Activated CD4-positive, alpha-beta T cell treated with anti-CD3 and anti-CD28 coated beads, Interleukin-2, Interleukin-4, amounts not matched to agents 100 ng/mL and 50 ng/mL, durations not matched to agents 16 hours and 8 hours (primary cell): ENCODE measurements at regions not wholly inside any gene's neighbourhood (a gene's known extent, or its start where the extent isn't known, plus 50 kb on each side); places are given as distances from the start of the nearest gene placed in this dataset.
"Not testable (repeated sequence)": the region's sequence is repeated elsewhere in the genome, so short reads cannot be mapped to it uniquely, and the experiment has no call there.

Experiments used
- DNase-seq: peaks from one replicate; pipeline ENCODE4 v3.0.0-alpha.2; 2020; ENCODE audit warnings: low spot score

DNA sequence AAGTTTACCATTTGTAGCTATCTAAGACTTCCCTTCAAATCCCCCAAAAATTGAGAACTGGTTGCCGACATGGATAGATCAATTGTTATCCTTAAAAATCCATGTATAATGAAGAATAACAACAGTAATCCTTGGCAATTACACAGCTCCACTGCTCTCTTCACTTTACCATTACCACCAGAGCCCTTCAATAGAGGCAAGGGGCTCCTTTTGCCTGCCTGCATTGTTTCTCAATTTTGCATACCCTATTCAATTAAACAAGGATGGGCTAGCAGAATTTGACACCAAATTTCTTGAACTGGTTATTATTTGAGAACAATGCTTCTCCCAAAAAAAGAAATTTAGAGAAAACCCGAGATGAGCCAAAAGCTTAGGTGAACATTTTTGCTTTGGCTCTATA is 387.8 kb upstream of the PKN2 start:
- no peak for DNase-seq

DNA sequence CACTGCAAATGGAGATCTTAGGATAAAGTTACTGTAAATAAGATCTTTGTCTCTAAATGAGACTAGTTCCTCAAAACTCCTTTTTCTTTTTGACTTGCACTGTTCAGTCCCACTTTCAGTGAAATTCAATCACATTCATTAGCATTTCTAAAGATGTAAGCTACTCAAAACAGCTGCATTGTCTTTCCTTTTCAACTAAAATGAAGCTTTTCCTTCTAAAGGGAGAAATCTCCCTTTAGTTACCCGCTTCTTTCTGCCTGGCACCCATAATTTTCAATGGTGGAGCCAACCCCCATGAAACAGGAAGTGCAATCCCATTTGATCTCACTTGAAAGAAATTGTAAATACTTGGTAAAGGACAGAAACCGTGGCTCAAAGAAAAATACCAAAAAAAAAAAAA is 387.4 kb upstream of the PKN2 start:
- no peak for DNase-seq

DNA sequence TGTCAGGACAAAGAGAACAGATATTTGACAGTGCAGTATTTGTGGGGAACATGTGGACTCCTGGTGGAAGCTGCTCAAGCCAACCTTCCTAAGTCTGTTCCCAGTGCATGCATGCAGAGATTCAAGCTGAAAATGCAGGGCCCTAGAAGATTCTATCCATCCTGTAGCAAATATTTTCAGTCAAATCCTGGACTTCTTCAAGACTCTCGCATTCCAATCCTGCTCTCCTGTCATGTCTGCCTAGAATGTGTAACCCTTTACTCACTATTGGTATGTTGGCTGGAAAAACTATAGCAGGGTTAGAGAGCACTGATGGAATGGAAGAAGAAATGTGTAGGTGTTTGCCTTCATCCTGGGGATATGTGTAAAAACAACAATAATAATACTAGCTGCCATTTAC is 385.6 kb upstream of the PKN2 start:
- DNase-seq, result no peak

DNA sequence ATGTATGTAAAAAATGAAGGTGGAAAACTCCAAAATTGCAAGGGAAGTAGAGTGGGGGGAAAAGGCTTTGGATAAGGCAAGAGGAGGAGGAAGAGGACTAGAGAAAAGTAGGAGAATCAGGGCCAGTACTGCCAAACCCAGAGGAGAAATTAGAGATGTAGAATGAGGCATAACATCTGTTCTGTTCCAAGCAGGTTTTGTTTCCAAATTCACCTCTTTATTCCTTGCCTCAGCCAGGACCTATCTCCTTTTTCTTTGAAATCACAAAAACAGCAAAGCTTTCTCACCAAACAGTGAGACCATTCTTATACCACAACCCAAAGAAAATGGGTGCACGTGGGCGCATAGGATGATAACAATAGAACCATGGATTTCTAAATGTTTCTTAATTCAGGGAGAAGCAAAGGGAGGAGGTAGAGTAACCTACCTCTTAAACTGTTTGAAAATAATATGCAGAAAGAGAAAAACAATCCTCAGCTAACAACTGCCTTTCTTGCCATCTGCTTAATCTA is 383.3 kb upstream of the PKN2 start:
- no peak for DNase-seq

DNA sequence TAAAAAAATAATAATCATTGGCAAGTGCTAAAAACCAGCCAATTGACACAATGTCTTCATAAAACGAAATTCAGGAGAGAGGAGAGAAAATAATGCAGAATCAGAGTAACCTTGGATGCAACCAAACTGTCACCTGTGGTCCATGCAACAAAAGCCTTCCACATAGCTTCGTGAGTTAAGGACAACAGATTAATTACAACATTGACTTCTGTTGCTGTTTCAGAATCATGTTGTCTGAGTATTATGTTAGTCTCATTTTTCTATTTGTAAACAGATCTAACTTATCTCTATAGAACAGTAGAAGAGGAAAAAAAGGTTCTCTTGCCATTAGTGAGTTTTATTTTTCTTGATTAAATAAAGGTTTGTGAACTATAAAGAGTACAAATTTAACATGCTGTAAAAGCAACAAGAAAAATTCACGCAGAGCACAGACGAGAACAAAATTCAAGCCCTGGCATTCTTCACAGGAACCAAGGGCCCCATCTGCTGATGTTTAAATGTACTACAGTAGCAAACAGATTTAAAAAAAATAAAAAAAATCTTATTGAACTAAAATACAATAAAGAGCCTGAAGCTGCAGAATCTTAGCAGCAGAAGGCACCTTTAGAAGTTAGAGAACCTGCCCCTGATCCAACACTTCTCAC is 381.1 kb upstream of the PKN2 start:
- no peak for DNase-seq

DNA sequence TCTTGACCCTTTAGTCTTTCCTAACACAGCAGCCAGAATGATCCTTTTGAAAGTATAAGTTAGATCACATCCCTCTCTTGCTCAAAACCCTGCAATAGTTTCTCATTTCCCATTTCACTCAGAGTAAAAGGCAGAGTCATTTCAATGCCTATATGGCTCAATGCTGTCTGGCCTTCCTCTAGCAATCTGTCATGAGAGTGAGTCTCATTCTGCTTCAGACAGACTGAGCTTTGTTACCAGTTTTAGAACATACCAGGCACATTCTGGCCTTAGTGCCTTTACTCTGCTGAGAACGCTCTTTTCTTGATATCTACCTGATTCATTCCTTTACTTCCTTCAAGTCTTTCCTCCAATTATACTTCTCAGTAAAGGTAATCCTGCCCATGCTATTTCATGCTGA is 372.8 kb upstream of the PKN2 start:
- no peak for DNase-seq

DNA sequence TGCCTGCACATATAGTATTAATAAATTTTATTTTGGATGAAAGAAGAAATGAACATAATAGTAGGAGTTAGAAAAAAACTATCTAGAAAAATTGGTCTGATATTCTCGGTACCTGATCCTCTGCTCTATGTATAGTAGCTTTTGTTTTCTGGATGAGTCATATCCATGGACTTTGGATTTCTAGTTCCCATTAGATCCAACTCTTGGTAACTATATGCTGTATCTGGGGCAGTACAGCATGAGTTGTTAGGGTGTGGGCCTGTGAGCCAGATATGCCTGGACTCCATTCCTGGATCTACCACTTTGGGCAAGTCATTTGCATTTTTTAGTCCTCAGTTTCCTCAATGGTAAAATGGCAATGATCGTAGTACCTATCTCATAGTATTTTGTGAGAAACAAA is 372.2 kb upstream of the PKN2 start:
- DNase-seq, result no peak

DNA sequence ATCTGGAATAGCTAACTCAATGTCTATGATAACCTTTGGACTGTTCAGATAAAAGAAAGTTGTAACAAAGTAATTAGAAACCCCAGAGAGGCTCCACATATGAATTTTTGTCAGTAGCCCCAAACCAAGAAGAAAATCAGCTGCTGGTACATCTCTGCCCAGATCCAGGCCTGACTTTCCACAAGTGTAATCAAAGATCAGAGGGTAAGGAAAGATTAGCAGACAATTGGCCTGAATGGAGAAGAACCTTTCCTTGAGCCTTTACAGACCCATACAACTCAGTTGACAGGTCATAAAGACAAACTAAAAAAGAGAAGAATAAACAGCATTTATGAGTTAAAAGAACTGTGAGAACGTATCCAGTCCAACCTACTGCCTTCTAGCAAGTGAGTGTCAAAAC is 366.7 kb upstream of the PKN2 start:
- DNase-seq, result no peak

DNA sequence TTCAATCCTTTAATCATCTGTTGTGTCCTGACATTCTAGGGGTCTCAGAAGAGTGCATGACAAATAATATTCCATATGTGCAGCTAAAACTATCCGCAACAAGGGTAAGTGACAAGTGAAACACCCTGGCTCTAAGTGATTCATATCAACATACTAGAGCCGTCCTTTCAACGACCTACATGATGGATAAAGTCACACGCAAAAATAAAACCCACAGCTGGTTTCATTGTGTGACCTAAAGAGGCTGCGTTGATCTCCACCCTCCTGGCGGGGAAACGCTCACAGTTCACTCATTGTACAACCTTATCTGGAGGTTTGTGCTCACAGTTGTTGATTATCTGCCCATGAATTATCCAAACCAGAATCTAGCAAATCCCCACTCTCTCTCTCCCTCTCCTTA is 365.3 kb upstream of the PKN2 start:
- DNase-seq, result no peak

DNA sequence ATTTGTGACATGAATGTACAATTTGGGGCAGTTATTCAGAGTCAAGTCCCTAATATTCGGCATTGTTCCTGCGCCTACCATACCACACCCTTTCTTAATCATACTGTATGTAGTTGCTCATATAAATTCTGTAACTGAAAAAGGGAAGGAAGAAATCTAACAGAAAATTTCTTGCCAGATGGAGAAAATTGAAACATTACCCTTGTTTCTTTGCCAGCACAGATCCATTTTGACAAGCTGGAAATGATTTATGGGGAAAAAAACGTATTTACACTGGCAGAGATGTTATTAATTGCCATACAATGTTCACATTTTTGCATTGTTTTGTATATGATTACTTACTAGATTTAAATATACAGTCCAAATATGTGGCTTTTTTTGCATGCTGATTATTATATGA is 363.8 kb upstream of the PKN2 start:
- no peak for DNase-seq

DNA sequence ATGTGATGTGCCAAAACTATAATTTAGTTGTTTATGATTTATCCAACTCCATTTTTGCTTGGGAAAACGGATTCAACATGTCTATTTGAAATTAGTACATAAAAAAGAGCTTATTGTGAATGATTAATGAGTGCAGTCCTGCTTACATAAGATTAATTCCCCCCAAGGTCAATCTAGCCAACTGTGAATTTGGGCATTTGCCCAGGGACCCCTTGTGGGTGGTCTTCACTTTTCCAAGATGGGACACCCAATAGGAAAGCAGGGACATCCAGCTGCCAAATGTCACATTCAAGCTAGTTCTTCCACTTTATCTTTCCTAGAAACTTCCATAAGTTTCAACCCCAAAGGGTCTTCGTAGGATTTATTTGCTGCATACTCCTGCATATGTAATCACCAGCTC is 362.4 kb upstream of the PKN2 start:
- DNase-seq, result no peak

DNA sequence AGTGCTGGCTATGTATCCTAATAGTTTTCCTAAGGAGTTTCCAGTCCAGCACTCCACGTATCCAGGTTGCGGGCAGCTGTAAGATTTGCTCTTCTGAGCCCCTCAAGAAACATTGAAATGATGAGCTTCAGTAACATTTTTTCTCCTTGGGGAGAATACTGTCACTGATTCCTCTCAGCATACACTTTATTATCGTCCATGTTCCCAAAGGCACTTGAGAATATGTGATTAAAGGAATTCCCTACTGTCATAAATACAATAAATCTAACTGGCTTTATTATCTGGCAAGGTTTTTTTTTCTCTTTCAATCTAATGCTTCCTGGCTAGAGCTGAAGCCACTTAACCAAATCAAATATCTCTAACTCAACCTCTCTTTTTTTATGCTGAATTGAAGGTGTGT is 359.2 kb upstream of the PKN2 start:
- DNase-seq, result no peak

DNA sequence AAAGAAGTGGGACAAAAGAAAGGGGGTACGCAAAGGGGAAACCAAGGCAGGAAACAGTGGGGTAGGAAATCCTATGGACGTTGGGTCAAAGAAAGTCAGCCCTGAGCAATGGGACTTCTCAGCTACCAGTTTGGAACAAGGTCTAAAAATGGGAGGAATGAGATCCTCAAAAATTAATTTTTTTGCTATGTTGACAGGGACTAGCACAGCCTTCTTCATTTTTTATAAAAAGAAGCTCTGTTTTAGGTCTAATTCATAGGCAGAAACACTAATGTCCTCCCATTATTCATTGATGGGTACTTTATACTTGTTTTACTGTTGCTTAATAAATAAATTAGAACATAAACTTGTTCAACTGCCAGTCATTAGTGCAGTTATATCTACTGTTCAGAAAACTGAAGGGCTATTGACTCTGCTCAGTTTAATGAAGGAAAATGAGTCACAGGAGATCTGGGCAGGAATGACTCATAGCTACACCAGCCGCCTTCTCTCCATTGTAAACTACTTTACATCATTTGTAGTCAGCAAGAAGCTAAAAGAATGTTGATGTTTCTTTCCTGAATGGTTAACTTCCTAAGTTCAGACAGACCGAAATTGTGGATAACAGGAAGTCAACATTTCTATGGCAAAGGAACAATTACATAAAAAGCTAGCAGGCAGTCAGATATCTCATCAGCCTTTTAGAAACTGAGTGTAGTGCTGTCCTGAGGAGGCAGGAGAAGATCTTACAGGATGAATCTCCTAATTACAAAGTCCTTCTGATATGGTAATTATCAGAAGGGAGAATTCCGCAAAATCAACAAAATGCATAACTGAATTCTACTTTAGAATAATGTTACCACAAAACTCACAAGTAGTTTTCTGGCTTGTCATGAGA is 356.4 kb upstream of the PKN2 start:
- DNase-seq, result peak; percentile 32

DNA sequence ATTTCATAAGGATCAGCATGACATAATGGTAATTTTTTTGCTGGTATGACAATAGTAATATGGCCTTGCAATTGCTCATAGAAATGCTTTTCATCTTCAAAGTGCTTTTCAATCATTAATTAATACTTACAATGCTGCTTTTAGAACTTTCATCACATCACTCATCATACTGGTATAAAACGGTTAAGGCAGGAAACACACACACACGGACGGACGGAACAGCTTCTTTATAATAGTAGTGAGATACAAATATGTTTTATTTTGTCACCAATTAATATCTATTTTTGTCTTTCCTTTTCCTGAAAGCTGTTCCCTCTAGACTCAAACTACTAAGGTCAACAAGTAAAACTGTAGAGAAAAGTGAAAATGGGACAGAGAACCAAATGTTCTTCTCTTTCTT is 353.9 kb upstream of the PKN2 start:
- DNase-seq, result no peak

DNA sequence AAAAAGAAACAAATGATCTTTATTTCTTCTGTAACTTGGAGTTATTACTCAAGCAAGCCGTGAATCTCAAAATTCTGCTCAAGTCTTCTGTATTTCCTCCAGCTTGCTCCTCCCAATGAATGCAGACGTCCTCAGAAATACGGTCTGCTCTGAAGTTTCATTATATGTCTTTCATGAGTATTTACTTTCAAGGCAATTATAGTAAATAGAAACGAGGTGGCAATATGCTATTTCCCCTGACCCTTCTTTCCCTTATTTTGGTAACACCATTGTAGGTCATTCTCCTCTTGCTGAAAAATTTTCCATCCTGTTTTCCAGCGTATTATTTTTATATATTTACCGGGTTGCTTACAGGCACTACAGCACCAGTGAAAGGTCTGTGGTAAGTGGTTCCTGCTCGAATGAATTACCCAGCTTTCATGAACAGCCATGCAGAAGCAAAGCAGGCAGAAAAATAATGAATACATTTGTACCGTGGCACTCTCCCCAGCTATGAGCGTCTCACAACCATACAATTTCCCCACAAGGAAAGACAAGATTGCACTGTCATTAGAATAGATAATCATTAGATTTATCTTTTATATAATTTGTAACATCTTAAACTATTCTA is 350.9 kb upstream of the PKN2 start:
- no peak for DNase-seq

DNA sequence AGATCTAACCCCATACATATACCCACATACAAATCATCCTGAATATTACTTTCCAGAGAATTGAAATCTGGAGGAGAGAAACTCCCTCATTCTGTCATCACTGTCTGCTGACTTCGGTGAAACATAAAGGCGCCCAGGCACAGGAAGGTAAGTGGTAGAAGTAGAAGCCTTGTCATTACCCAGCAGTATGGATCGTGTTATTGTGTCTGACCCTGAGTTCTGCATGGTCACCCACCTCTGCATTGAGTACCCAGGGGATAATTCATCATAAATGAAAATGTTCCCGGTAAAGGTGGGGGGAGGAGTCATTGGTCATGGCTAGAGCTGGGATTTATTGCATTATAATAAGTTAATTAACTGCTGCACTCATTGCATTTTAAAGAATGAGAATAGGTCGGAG is 342.6 kb upstream of the PKN2 start:
- no peak for DNase-seq

DNA sequence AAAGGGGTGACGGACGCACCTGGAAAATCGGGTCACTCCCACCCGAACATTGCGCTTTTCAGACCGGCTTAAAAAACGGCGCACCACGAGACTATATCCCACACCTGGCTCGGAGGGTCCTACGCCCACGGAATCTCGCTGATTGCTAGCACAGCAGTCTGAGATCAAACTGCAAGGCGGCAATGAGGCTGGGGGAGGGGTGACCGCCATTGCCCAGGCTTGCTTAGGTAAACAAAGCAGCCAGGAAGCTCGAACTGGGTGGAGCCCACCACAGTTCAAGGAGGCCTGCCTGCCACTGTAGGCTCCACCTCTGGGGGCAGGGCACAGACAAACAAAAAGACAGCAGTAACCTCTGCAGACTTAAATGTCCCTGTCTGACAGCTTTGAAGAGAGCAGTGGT is 342.0 kb upstream of the PKN2 start:
- DNase-seq, result not testable (repeated sequence)

DNA sequence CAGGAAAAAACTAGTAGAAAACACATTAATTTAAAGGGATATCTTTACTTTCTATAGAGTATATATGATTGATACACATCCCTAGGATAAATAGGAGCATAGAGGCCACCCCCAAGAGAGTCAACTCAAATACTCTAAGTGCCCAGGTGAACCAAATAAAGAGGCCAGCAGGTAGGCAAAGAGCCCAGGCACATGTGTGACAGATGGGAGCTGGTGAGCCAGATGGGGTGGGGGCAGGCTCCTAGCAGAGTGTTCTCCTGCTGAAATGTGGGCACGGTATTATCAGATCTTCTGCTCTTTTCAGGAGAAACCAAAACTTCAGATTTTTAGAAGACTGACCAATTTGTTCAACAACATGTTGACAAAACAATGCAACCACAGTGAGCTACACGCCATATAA is 333.4 kb upstream of the PKN2 start:
- DNase-seq, result no peak

DNA sequence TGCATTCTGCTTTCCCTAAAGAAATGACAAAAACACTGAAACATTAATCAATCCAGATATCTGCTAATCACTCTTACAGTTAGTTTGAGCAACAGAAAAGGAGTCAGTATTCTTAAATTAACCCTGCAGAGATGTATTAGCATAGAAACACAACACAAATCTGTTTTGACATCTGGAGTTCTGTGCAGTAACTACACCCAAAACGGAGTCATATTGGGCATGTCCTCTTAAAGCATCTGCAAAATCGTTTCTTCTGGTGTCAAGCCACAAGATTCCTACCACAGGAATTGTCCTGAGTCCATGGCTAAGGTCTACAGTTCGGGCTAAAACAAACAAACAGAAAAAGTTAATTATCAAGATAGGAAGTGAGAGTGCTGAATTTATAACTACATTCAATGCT is 332.1 kb upstream of the PKN2 start:
- no peak for DNase-seq

DNA sequence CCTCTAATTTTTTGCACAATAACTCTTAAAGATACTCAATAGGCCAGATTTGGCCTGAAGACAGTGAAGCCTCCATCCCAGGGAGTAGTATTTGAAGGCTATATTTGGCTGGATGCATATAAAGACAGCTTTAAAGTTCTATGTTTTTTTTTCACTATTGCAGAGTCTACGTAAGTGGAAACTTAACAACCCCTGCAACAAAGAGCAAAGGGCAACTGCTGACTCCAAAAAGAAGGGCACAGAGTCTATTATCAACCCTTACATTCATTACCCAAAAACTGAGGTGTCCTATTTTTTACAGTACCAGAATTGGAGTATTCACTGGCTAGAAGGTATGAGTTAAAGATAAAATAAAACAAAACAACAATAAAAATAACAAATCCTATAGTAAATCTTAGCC is 329.8 kb upstream of the PKN2 start:
- no peak for DNase-seq

DNA sequence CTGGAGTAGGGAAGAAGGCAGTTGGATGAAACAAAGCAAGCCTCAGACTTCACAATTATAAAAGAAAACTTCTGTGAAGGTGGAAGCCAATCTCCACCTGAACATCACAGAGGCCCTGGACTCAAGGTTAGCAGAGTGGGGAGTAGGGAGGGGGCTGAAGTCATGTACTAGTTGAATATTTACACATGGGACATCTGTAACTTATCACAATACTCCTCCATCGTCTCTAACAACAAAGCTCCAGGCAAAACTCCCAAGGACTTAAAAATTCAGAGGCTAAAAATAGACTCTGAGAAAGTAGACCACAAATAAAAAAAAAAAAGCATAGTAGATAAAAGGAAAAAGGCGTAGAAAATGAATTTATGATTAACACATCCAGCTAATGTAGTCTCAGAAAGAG is 326.3 kb upstream of the PKN2 start:
- no peak for DNase-seq

DNA sequence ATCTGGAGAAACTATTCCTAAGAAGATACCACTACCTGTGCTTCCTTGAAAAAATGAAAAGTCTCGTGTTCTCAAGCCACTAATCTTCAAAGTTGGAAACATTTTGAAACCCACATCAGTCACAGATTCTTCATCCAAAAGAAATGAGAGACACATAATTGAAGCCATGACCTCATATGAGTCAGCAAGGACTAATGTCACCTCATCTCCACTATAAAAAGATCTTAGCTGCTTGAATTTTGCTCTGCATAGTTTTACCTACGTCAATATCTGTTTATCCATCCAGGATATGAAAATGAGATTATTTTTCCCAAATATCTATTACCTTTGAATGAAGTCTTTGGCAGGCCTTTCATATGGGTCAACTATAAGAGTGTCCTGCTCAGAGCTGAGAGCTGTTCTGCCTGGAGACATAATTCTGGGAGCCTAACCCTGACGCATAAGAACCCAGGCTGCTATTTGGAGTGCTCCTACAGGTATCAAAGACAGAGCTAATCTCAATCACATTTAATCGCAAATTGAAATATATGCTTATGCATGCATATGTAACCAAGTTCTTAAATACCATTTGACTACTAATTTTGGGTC is 312.5 kb upstream of the PKN2 start:
- no peak for DNase-seq

DNA sequence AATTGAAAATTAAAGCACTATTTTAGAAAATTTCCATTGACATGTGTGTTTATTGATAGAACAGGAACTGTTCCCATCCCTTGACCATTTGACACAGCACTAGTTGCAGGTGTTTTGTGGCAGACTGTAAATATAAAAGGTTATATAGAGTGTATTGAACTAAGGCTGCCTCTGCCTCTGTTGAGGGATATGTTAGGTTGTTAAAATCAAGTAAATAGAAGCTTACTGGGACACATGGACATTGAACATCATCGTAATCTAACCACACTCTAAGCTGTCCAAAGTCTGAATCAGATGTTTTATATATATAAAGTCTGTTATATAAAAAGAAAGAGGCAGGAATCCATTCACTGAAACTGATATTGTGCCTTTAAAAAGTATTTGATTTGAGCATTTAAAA is 308.1 kb upstream of the PKN2 start:
- DNase-seq, result no peak
